Mucosa of stomach (tissue), 1 donor: ENCODE measurements at regions not wholly inside any gene's neighbourhood (a gene's known extent, or its start where the extent isn't known, plus 50 kb on each side); places are given as distances from the start of the nearest gene placed in this dataset.

Experiments
- H3K27me3 ChIP-seq: one replicate; pipeline ENCODE4 v1.7.0; 2013; ENCODE audit warnings: mild to moderate bottlenecking, low read length; ENCODE audit not compliant: control insufficient read depth, insufficient read depth
- H3K36me3 ChIP-seq: one replicate; pipeline ENCODE4 v1.7.0; 2013; ENCODE audit warnings: low read length; ENCODE audit not compliant: control insufficient read depth, insufficient read depth
- H3K4me1 ChIP-seq: one replicate; pipeline ENCODE4 v1.7.0; 2013; ENCODE audit warnings: mild to moderate bottlenecking, low read length; ENCODE audit not compliant: control insufficient read depth, insufficient read depth
- H3K4me3 ChIP-seq: one replicate; pipeline ENCODE4 v1.7.0; 2013; ENCODE audit warnings: low read length
- H3K9ac ChIP-seq: one replicate; pipeline ENCODE4 v1.7.0; 2013; ENCODE audit warnings: mild to moderate bottlenecking, low read length, moderate library complexity
- H3K9me3 ChIP-seq: one replicate; pipeline ENCODE4 v1.7.0; 2013; ENCODE audit warnings: mild to moderate bottlenecking, low read length, moderate library complexity; ENCODE audit not compliant: control insufficient read depth
- donor health status: Pancreatic carcinoma.

- no peaks in the 10 kb centered on the region for H3K9me3 ChIP-seq
- H3K9ac ChIP-seq, result no peak overlapping the region
- H3K4me3 ChIP-seq, result no peak overlapping the region
- H3K36me3 ChIP-seq, result no peaks in the 10 kb centered on the region
- H3K27me3 ChIP-seq, result no peaks in the 10 kb centered on the region
- no peaks in the 10 kb centered on the region for H3K4me1 ChIP-seq
Measured at GRCh38 chr2:145715601-145716000, 1195.7 kb upstream of the ZEB2 start.

GRCh38 chr2:145710303-145710702 is 1190.4 kb upstream of the ZEB2 start:
- H3K9me3 ChIP-seq, result no peaks in the 10 kb centered on the region
- no peaks in the 10 kb centered on the region for H3K27me3 ChIP-seq
- H3K36me3 ChIP-seq, result no peaks in the 10 kb centered on the region
- H3K4me1 ChIP-seq, result no peaks in the 10 kb centered on the region
- no peak overlapping the region for H3K9ac ChIP-seq
- no peak overlapping the region for H3K4me3 ChIP-seq

- no peaks in the 10 kb centered on the region for H3K4me1 ChIP-seq
- H3K9me3 ChIP-seq, result peaks cover 4% of the 10 kb centered on the region
- no peaks in the 10 kb centered on the region for H3K27me3 ChIP-seq
- no peak overlapping the region for H3K9ac ChIP-seq
- H3K4me3 ChIP-seq, result no peak overlapping the region
- H3K36me3 ChIP-seq, result no peaks in the 10 kb centered on the region
Measured at GRCh38 chr2:145702305-145702704, 1182.4 kb upstream of the ZEB2 start.

GRCh38 chr2:145692971-145693478 is 1173.1 kb upstream of the ZEB2 start:
- no peaks in the 10 kb centered on the region for H3K36me3 ChIP-seq
- no peaks in the 10 kb centered on the region for H3K27me3 ChIP-seq
- no peak overlapping the region for H3K4me3 ChIP-seq
- peaks cover 9% of the 10 kb centered on the region for H3K4me1 ChIP-seq
- no peak overlapping the region for H3K9ac ChIP-seq
- H3K9me3 ChIP-seq, result no peaks in the 10 kb centered on the region

GRCh38 chr2:145691659-145692058 is 1171.7 kb upstream of the ZEB2 start:
- H3K36me3 ChIP-seq, result no peaks in the 10 kb centered on the region
- no peak overlapping the region for H3K4me3 ChIP-seq
- H3K9ac ChIP-seq, result no peak overlapping the region
- H3K4me1 ChIP-seq, result peaks cover 9% of the 10 kb centered on the region
- H3K27me3 ChIP-seq, result no peaks in the 10 kb centered on the region
- no peaks in the 10 kb centered on the region for H3K9me3 ChIP-seq

- Histone ChIP-seq H3K9me3 (no peaks in the 10 kb centered on the region), H3K36me3 (no peaks in the 10 kb centered on the region), H3K9ac (no peak overlapping the region), H3K27me3 (no peaks in the 10 kb centered on the region), H3K4me3 (no peak overlapping the region), H3K4me1 (peaks cover 16% of the 10 kb centered on the region)
Measured at GRCh38 chr2:145690183-145690778, 1170.4 kb upstream of the ZEB2 start.

- H3K9ac ChIP-seq, result no peak overlapping the region
- H3K36me3 ChIP-seq, result no peaks in the 10 kb centered on the region
- H3K27me3 ChIP-seq, result no peaks in the 10 kb centered on the region
- H3K4me3 ChIP-seq, result no peak overlapping the region
- no peaks in the 10 kb centered on the region for H3K9me3 ChIP-seq
- H3K4me1 ChIP-seq, result peaks cover 16% of the 10 kb centered on the region
Measured at GRCh38 chr2:145689277-145689676, 1169.4 kb upstream of the ZEB2 start.

GRCh38 chr2:145688156-145688555 is 1168.2 kb upstream of the ZEB2 start:
- H3K4me3 ChIP-seq, result no peak overlapping the region
- H3K9ac ChIP-seq, result no peak overlapping the region
- H3K36me3 ChIP-seq, result no peaks in the 10 kb centered on the region
- no peaks in the 10 kb centered on the region for H3K27me3 ChIP-seq
- H3K4me1 ChIP-seq, result peaks cover 15% of the 10 kb centered on the region
- no peaks in the 10 kb centered on the region for H3K9me3 ChIP-seq

GRCh38 chr2:145687442-145688134 is 1167.7 kb upstream of the ZEB2 start:
- Histone ChIP-seq H3K36me3 (no peaks in the 10 kb centered on the region), H3K4me3 (no peak overlapping the region), H3K9ac (no peak overlapping the region), H3K4me1 (peaks cover 10% of the 10 kb centered on the region), H3K27me3 (no peaks in the 10 kb centered on the region), H3K9me3 (no peaks in the 10 kb centered on the region)

GRCh38 chr2:145685383-145686050 is 1165.6 kb upstream of the ZEB2 start:
- H3K4me1 ChIP-seq, result peaks cover 7% of the 10 kb centered on the region
- H3K9ac ChIP-seq, result no peak overlapping the region
- H3K36me3 ChIP-seq, result no peaks in the 10 kb centered on the region
- no peak overlapping the region for H3K4me3 ChIP-seq
- H3K27me3 ChIP-seq, result no peaks in the 10 kb centered on the region
- H3K9me3 ChIP-seq, result no peaks in the 10 kb centered on the region

- H3K4me1 ChIP-seq, result peaks cover 7% of the 10 kb centered on the region
- H3K36me3 ChIP-seq, result no peaks in the 10 kb centered on the region
- H3K9ac ChIP-seq, result no peak overlapping the region
- no peaks in the 10 kb centered on the region for H3K9me3 ChIP-seq
- no peaks in the 10 kb centered on the region for H3K27me3 ChIP-seq
- no peak overlapping the region for H3K4me3 ChIP-seq
Measured at GRCh38 chr2:145682546-145683157, 1162.7 kb upstream of the ZEB2 start.

GRCh38 chr2:145680276-145680675 is 1160.4 kb upstream of the ZEB2 start:
- Histone ChIP-seq H3K27me3 (no peaks in the 10 kb centered on the region), H3K36me3 (no peaks in the 10 kb centered on the region), H3K4me1 (no peaks in the 10 kb centered on the region), H3K4me3 (no peak overlapping the region), H3K9ac (no peak overlapping the region), H3K9me3 (no peaks in the 10 kb centered on the region)
